K562 (cell line): ENCODE measurements at regions not wholly inside any gene's neighbourhood (a gene's known extent, or its start where the extent isn't known, plus 50 kb on each side); places are given as distances from the start of the nearest gene placed in this dataset.

Experiments
- ATAC-seq: fragments of 200-7000 bp; cut with Tn5 transposase; 3 replicates; pipeline ENCODE4 v1.9.1; 2020; ENCODE audit warnings: moderate library complexity
- BruUV-seq: library from RNA; stranded (reverse); fragments of 400-500 nt; replicated peaks from 2 replicates; lab custom pipeline; 2021; lab: Mats Ljungman, UMichigan
- CTCF ChIA-PET: fragments of 300-600 bp; formaldehyde crosslinking; extraction: SDS; loops from one replicate; lab custom pipeline; 2021; ENCODE audit warnings: low intra/inter-chr PET ratio; lab: Yijun Ruan, JAX
- POLR2A ChIA-PET: fragments of 300-600, 350-650 bp; sonication (Branson Sonifier 250); formaldehyde crosslinking; extraction: SDS; loops from one replicate; lab custom pipeline; 2021; ENCODE audit warnings: antibody characterized with exemption, inconsistent platforms; lab: Yijun Ruan, JAX
- DNase-seq, 4 experiments: peaks; one replicate each; pipeline versions ENCODE4 v3.0.0 to v3.0.0-alpha.2; 2011 to 2018; ENCODE audit warnings: low spot score in 3 of 4, mixed read lengths in 3 of 4; ENCODE audit errors: extremely low read depth in 1 of 4
- FAIRE-seq: peaks from 2 replicates; lab custom pipeline; 2011; peaks lifted over from hg19 to GRCh38; lab: Jason Lieb, UNC
- H2AFZ ChIP-seq: 2 replicates; pipeline ENCODE4 v1.6.0; 2011; ENCODE audit warnings: low read depth, low read length, control low read depth, inconsistent platforms
- H3K27ac ChIP-seq: fragments of 200-600 bp; 3 replicates; pipeline ENCODE4 v1.8.0; 2011; ENCODE audit warnings: low read depth, mild to moderate bottlenecking, control low read depth, inconsistent platforms, low read length, moderate library complexity, mixed read lengths; ENCODE audit errors: extremely low read depth
- H3K27me3 ChIP-seq, 2 experiments: fragments of 300-600 bp in 1 of 2; 2 replicates in 1 of 2; 3 replicates in 1 of 2; pipeline versions ENCODE4 v1.6.0 to v1.8.0; 2011; ENCODE audit warnings: inconsistent platforms in 2 of 2, low read length in 2 of 2, mild to moderate bottlenecking in 1 of 2, mixed read lengths in 1 of 2, moderate library complexity in 1 of 2; ENCODE audit not compliant: control insufficient read depth in 2 of 2, insufficient read depth in 2 of 2
- H3K36me3 ChIP-seq: fragments of 300-600 bp; 3 replicates; pipeline ENCODE4 v1.8.0; 2011; ENCODE audit warnings: mild to moderate bottlenecking, low read length, inconsistent platforms; ENCODE audit not compliant: control insufficient read depth, insufficient read depth
- H3K4me1 ChIP-seq, 2 experiments: fragments of 200-600 bp in 1 of 2; replicated peaks in 1 of 2; 2 replicates in 1 of 2; 3 replicates in 1 of 2; pipeline versions ENCODE4 v1.5.1 to v1.8.0; 2011; ENCODE audit warnings: inconsistent platforms in 2 of 2, low read length in 2 of 2, mild to moderate bottlenecking in 1 of 2, mixed read lengths in 1 of 2, moderate library complexity in 1 of 2; ENCODE audit not compliant: control insufficient read depth in 2 of 2, insufficient read depth in 2 of 2
- H3K4me2 ChIP-seq: 2 replicates; pipeline ENCODE4 v1.6.1; 2011; ENCODE audit warnings: low read length, control low read depth, inconsistent platforms, mixed read lengths; ENCODE audit not compliant: insufficient read depth
- H3K4me3 ChIP-seq: fragments of 200-600 bp; sonication (generic), shearing (Covaris generic); 2 replicates; pipeline ENCODE4 v1.5.1; 2016; ENCODE audit warnings: control low read depth, inconsistent platforms
- H3K79me2 ChIP-seq: fragments of 200-600 bp; 3 replicates; pipeline ENCODE4 v1.8.0; 2011; ENCODE audit warnings: low read length, inconsistent platforms; ENCODE audit not compliant: control insufficient read depth, insufficient read depth
- H3K9ac ChIP-seq, 2 experiments: 2 replicates each; pipeline versions ENCODE4 v1.6.0 to v1.6.1; 2011; ENCODE audit warnings: low read depth in 2 of 2, low read length in 2 of 2, control low read depth in 1 of 2, inconsistent platforms in 1 of 2, mild to moderate bottlenecking in 1 of 2, mixed read lengths in 1 of 2; ENCODE audit not compliant: insufficient read depth in 1 of 2
- H3K9me1 ChIP-seq: one replicate; pipeline ENCODE4 v1.6.0; 2011; ENCODE audit warnings: inconsistent platforms, mild to moderate bottlenecking, low read length, moderate library complexity; ENCODE audit not compliant: control insufficient read depth, insufficient read depth
- H3K9me3 ChIP-seq: replicated peaks from 2 replicates; pipeline ENCODE4 v1.5.1; 2011; ENCODE audit warnings: low read depth, low read length, inconsistent platforms; ENCODE audit not compliant: control insufficient read depth, insufficient read depth
- H4K20me1 ChIP-seq: replicated peaks from 2 replicates; pipeline ENCODE4 v1.6.1; 2011; ENCODE audit warnings: low read length, inconsistent platforms, mixed read lengths; ENCODE audit not compliant: control insufficient read depth, insufficient read depth
- ESRRA ChIP-seq: fragments of 450-650 bp; IDR thresholded peaks from 2 replicates; pipeline ENCODE4 v1.6.1; 2014; ENCODE audit warnings: low read depth, mild to moderate bottlenecking, moderate library complexity, borderline replicate concordance
- STAG1 ChIP-seq: sonication (generic); formaldehyde crosslinking; IDR thresholded peaks from 2 replicates; pipeline ENCODE4 v1.5.0; 2020; ENCODE audit warnings: missing genetic modification reagents, borderline replicate concordance
- ZBTB12 ChIP-seq: fragments of 250-450 bp; sonication (Bioruptor Pico); IDR thresholded peaks from 2 replicates; pipeline ENCODE4 v1.4.0; 2020
- ZKSCAN3 ChIP-seq: fragments of 250-450 bp; sonication (Bioruptor Pico); IDR thresholded peaks from 2 replicates; pipeline ENCODE4 v1.4.0; 2020
- ZNF699 ChIP-seq: fragments of 250-450 bp; sonication (Bioruptor Pico); IDR thresholded peaks from 2 replicates; pipeline ENCODE4 v1.8.0; 2021; ENCODE audit warnings: mild to moderate bottlenecking, moderate library complexity; ENCODE audit not compliant: insufficient replicate concordance
- whole genome bisulfite sequencing: fragments of 100-300 bp; shearing (Covaris generic); methylation state at CpG from one replicate; pipeline ENCODE4 v1.1.6; 2016; ENCODE audit warnings: low coverage, mixed read lengths; ENCODE audit not compliant: insufficient coverage; ENCODE audit errors: missing lambda C conversion rate; 5-methylcytosine and 5-hydroxymethylcytosine counted together
- in situ Hi-C: fragments of 300-500 bp; cut with MboI; formaldehyde crosslinking; loops from 4 replicates; pipeline ENCODE4 v1.15.0; 2018; ENCODE audit warnings: inconsistent platforms, mixed read lengths
- intact Hi-C: fragments of 100-400 bp; cut with micrococcal nuclease; formaldehyde crosslinking; loops from 2 replicates; pipeline ENCODE4 v1.14.2; 2022

- 0% methylated on average over 2 of the region's 2 CpGs for WGBS
These were observed 115.2 kb upstream of the ITGA4 start for GRCh38 chr2:181341855-181342600.

More at GRCh38 chr2:181341855-181342600, 115.2 kb upstream of the ITGA4 start:
- ATAC-seq (no peak), DNase-seq (no peak), FAIRE-seq (no peak)
- no peaks in the 10 kb centered on the region for H3K79me2 ChIP-seq
- intact Hi-C loops (no loop called here), in situ Hi-C loops (no loop called here)
- no peaks in the 10 kb centered on the region for H4K20me1 ChIP-seq
- H3K9me1 ChIP-seq: no peaks in the 10 kb centered on the region
- H2AFZ ChIP-seq: no peak overlapping the region
- H3K27ac ChIP-seq: no peak overlapping the region
- no peak overlapping the region for H3K4me2 ChIP-seq
- H3K9me3 ChIP-seq: peaks cover 6% of the 10 kb centered on the region
- H3K4me1 ChIP-seq: no peaks in the 10 kb centered on the region
- H3K36me3 ChIP-seq: no peaks in the 10 kb centered on the region
- H3K9ac ChIP-seq: no peak overlapping the region
- no TSS peak for BruUV-seq
- CTCF ChIA-PET: no interaction called here
- TF ChIP-seq ZKSCAN3 (CRISPR knock-in tag) (no peak), ESRRA (no peak), ZBTB12 (CRISPR knock-in tag) (no peak), ZNF699 (CRISPR knock-in tag) (no peak), STAG1 (CRISPR knock-in tag) (no peak)
- no peaks in the 10 kb centered on the region for H3K27me3 ChIP-seq
- POLR2A ChIA-PET: no interaction called here
- H3K4me3 ChIP-seq: no peak overlapping the region
